CD14-positive monocyte (primary cell): ENCODE measurements at regions not wholly inside any gene's neighbourhood (a gene's known extent, or its start where the extent isn't known, plus 50 kb on each side); places are given as distances from the start of the nearest gene placed in this dataset.

Source experiments
- DNase-seq, 3 donors: peaks; one replicate each; pipeline ENCODE4 v3.0.0-alpha.2; 2011 to 2022
- H2AFZ ChIP-seq: 2 replicates; pipeline ENCODE4 v1.6.0; 2012; ENCODE audit warnings: mild to moderate bottlenecking, low read depth, low read length, inconsistent platforms; ENCODE audit not compliant: insufficient read depth, poor library complexity, severe bottlenecking
- H3K27ac ChIP-seq, 2 donors: 1 replicate in 1 of 2; 2 replicates in 1 of 2; pipeline ENCODE4 v1.5.1; 2012 to 2013; ENCODE audit warnings: low read length in 2 of 2, control low read depth in 1 of 2, inconsistent platforms in 1 of 2, low read depth in 1 of 2, mild to moderate bottlenecking in 1 of 2
- H3K27me3 ChIP-seq, 2 donors: one replicate each; pipeline versions ENCODE4 v1.6.0 to v1.6.1; 2011 to 2013; ENCODE audit warnings: low read length in 2 of 2; ENCODE audit not compliant: control insufficient read depth in 2 of 2, insufficient read depth in 2 of 2
- H3K36me3 ChIP-seq, 2 donors: replicated peaks in 1 of 2; 1 replicate in 1 of 2; 2 replicates in 1 of 2; pipeline versions ENCODE4 v1.5.1 to v1.6.1; 2012 to 2013; ENCODE audit warnings: low read length in 2 of 2, control low read depth in 1 of 2, inconsistent platforms in 1 of 2, mild to moderate bottlenecking in 1 of 2; ENCODE audit not compliant: insufficient read depth in 2 of 2, control insufficient read depth in 1 of 2
- H3K4me1 ChIP-seq, 2 donors: 1 replicate in 1 of 2; 2 replicates in 1 of 2; pipeline versions ENCODE4 v1.5.1 to v1.6.1; 2012 to 2013; ENCODE audit warnings: low read length in 2 of 2, control low read depth in 1 of 2, inconsistent platforms in 1 of 2, mild to moderate bottlenecking in 1 of 2, moderate library complexity in 1 of 2; ENCODE audit not compliant: insufficient read depth in 2 of 2, control insufficient read depth in 1 of 2
- H3K4me2 ChIP-seq: replicated peaks from 2 replicates; pipeline ENCODE3; 2012; ENCODE audit warnings: low read length, moderate library complexity, mild to moderate bottlenecking; ENCODE audit not compliant: poor library complexity, severe bottlenecking; ENCODE audit errors: extremely low read depth
- H3K4me3 ChIP-seq, 3 experiments: fragments of 200-600 bp in 1 of 3; sonication (generic) in 1 of 3; replicated peaks in 1 of 3; 1 replicate in 2 of 3; 2 replicates in 1 of 3; pipeline ENCODE4 v1.5.1; 2011 to 2013; ENCODE audit warnings: low read length in 3 of 3, mild to moderate bottlenecking in 3 of 3, control low read depth in 2 of 3, low read depth in 2 of 3, inconsistent platforms in 1 of 3, moderate library complexity in 1 of 3
- H3K79me2 ChIP-seq: 2 replicates; pipeline ENCODE4 v1.6.0; 2012; ENCODE audit warnings: mild to moderate bottlenecking, control low read depth, inconsistent platforms, low read length, moderate library complexity; ENCODE audit not compliant: insufficient read depth
- H3K9ac ChIP-seq: 2 replicates; pipeline ENCODE4 v1.6.0; 2017; ENCODE audit warnings: low read length, mild to moderate bottlenecking; ENCODE audit not compliant: insufficient read depth, poor library complexity, severe bottlenecking
- H3K9me3 ChIP-seq, 2 donors: replicated peaks in 1 of 2; 1 replicate in 1 of 2; 2 replicates in 1 of 2; pipeline versions ENCODE4 v1.5.1 to v1.6.1; 2012 to 2013; ENCODE audit warnings: low read length in 2 of 2, control low read depth in 1 of 2; ENCODE audit not compliant: control insufficient read depth in 1 of 2, insufficient read depth in 1 of 2
- H4K20me1 ChIP-seq: 2 replicates; pipeline ENCODE4 v1.6.0; 2012; ENCODE audit warnings: mild to moderate bottlenecking, low read length, control low read depth, moderate library complexity; ENCODE audit not compliant: insufficient read depth
- H3K27ac Mint-ChIP-seq, 7 donors: one replicate each; pipeline ENCODE4 v1.8.0; 2020; ENCODE audit warnings: mild to moderate bottlenecking in 7 of 7, mixed read lengths in 7 of 7, moderate library complexity in 6 of 7, inconsistent platforms in 2 of 7
- H3K27me3 Mint-ChIP-seq, 3 donors: one replicate each; pipeline ENCODE4 v1.8.0; 2021 to 2022; ENCODE audit warnings: low read depth in 3 of 3, mild to moderate bottlenecking in 3 of 3, mixed read lengths in 3 of 3, moderate library complexity in 3 of 3, inconsistent platforms in 1 of 3
- H3K36me3 Mint-ChIP-seq, 2 donors: one replicate each; pipeline ENCODE4 v1.8.0; 2020; ENCODE audit warnings: mixed read lengths in 2 of 2, inconsistent platforms in 1 of 2, mild to moderate bottlenecking in 1 of 2
- H3K4me1 Mint-ChIP-seq: one replicate; pipeline ENCODE4 v1.8.0; 2020; ENCODE audit warnings: mild to moderate bottlenecking, mixed read lengths
- H3K4me3 Mint-ChIP-seq, 2 donors: one replicate each; pipeline ENCODE4 v1.8.0; 2020; ENCODE audit warnings: mild to moderate bottlenecking in 2 of 2, mixed read lengths in 2 of 2, moderate library complexity in 1 of 2
- H3K9me3 Mint-ChIP-seq, 7 donors: one replicate each; pipeline ENCODE4 v1.8.0; 2020 to 2022; ENCODE audit warnings: mixed read lengths in 7 of 7, mild to moderate bottlenecking in 6 of 7, moderate library complexity in 6 of 7, inconsistent platforms in 2 of 7
- WGBS: methylation state at CpG from one replicate; pipeline ENCODE4 v1.1.5; 2013; ENCODE audit warnings: missing lambda C conversion rate; ENCODE audit not compliant: insufficient coverage; 5-methylcytosine and 5-hydroxymethylcytosine counted together
- intact Hi-C, 2 donors: fragments of 100-400 bp; cut with micrococcal nuclease; formaldehyde crosslinking; loops; one replicate each; pipeline versions ENCODE4 v1.15.0 to v1.15.1; 2023
- TF ChIP-seq, protein P1 (sequence below): fragments of 200-600 bp; IDR thresholded peaks from one replicate; pipeline ENCODE4 v1.8.0; 2022; ENCODE audit warnings: antibody characterized with exemption, mild to moderate bottlenecking

DNA sequence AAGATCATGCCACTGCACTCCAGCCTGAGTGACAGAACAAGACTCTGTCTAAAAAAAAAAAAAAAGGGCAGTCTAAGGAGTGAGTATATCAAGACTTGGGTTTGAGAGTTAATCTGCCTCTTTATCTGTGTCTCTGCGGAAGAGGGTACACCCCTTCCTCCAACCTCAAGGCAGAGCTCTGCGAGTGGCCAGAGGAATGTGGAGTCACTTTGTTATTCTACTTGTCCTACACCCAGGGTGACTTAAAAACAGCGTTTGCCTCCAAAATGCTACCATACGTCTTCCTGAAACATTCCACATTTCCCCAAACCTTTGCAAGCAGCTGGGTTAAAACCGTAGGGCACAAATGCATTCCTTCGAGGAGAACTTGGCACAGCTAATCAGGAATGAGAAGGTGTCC, 199.9 kb downstream of the SHOX start:
- H3K27ac Mint-ChIP-seq, result no peak overlapping the region
- H3K36me3 Mint-ChIP-seq, result no peaks in the 10 kb centered on the region
- 67% methylated on average over 4 of the region's 6 CpGs for whole genome bisulfite sequencing
- TF ChIP-seq, protein P1, sequence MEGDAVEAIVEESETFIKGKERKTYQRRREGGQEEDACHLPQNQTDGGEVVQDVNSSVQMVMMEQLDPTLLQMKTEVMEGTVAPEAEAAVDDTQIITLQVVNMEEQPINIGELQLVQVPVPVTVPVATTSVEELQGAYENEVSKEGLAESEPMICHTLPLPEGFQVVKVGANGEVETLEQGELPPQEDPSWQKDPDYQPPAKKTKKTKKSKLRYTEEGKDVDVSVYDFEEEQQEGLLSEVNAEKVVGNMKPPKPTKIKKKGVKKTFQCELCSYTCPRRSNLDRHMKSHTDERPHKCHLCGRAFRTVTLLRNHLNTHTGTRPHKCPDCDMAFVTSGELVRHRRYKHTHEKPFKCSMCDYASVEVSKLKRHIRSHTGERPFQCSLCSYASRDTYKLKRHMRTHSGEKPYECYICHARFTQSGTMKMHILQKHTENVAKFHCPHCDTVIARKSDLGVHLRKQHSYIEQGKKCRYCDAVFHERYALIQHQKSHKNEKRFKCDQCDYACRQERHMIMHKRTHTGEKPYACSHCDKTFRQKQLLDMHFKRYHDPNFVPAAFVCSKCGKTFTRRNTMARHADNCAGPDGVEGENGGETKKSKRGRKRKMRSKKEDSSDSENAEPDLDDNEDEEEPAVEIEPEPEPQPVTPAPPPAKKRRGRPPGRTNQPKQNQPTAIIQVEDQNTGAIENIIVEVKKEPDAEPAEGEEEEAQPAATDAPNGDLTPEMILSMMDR, result no peak
- H3K4me2 ChIP-seq, result no peak overlapping the region
- peaks cover 0 to 17% (median 3%) of the 10 kb centered on the region in 7 donors for H3K9me3 Mint-ChIP-seq
- intact Hi-C loops, result no loop called here
- H3K9me3 ChIP-seq, result peaks cover 0 to 8% of the 10 kb centered on the region in 2 donors
- H3K27ac ChIP-seq, result no peak overlapping the region
- no peak overlapping the region for H3K4me3 ChIP-seq
- DNase-seq, result no peak
- H3K4me1 ChIP-seq, result no peaks in the 10 kb centered on the region
- peaks cover 0 to 4% (median 2%) of the 10 kb centered on the region in 3 donors for H3K27me3 Mint-ChIP-seq
- H3K27me3 ChIP-seq, result no peaks in the 10 kb centered on the region
- no peaks in the 10 kb centered on the region for H3K4me1 Mint-ChIP-seq
- H3K4me3 Mint-ChIP-seq, result no peak overlapping the region
- H2AFZ ChIP-seq, result no peak overlapping the region
- H3K9ac ChIP-seq, result no peak overlapping the region
- no peaks in the 10 kb centered on the region for H3K79me2 ChIP-seq
- H3K36me3 ChIP-seq, result no peaks in the 10 kb centered on the region
- no peaks in the 10 kb centered on the region for H4K20me1 ChIP-seq

DNA sequence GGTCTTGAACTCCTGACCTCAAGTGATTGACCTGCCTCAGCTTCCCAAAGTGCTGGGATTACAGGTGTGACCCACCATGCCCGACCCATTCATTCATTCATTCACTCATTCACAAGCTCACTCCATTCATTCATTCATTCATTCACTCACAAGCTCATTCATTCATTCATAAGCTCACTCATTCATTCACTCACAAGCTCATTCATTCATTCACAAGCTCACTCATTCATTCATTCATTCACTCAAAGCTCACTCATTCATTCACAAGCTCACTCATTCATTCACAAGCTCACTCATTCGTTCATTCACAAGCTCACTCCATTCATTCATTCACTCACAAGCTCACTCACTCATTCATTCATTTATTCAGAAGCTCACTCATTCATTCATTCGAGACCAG, 198.6 kb downstream of the SHOX start:
- Mint-ChIP-seq H3K4me3 (no peak overlapping the region), H3K9me3 (peaks cover 0 to 17% (median 3%) of the 10 kb centered on the region in 7 donors), H3K27me3 (peaks cover 0 to 4% (median 3%) of the 10 kb centered on the region in 3 donors), H3K4me1 (no peaks in the 10 kb centered on the region), H3K27ac (no peak overlapping the region), H3K36me3 (no peaks in the 10 kb centered on the region)
- H3K4me1 ChIP-seq, result no peaks in the 10 kb centered on the region
- no peak overlapping the region for H2AFZ ChIP-seq
- H3K9me3 ChIP-seq, result peaks cover 0 to 8% of the 10 kb centered on the region in 2 donors
- no peak overlapping the region for H3K4me3 ChIP-seq
- H3K9ac ChIP-seq, result no peak overlapping the region
- 93% methylated on average over 2 of the region's 3 CpGs for WGBS
- no peaks in the 10 kb centered on the region for H3K79me2 ChIP-seq
- H3K36me3 ChIP-seq, result no peaks in the 10 kb centered on the region
- H3K27me3 ChIP-seq, result no peaks in the 10 kb centered on the region
- intact Hi-C loops, result no loop called here
- no peaks in the 10 kb centered on the region for H4K20me1 ChIP-seq
- H3K4me2 ChIP-seq, result no peak overlapping the region
- DNase-seq, result no peak
- no peak overlapping the region for H3K27ac ChIP-seq
- TF ChIP-seq, protein P1, result no peak
